ENCODE measurements at regions not wholly inside any gene's neighbourhood (a gene's known extent, or its start where the extent isn't known, plus 50 kb on each side); places are given as distances from the start of the nearest gene placed in this dataset.
"Not testable (repeated sequence)": the region's sequence is repeated elsewhere in the genome, so short reads cannot be mapped to it uniquely, and the experiment has no call there.

GRCh38 chr2:83196225-83196624, 1262.9 kb downstream of the SUCLG1 start:
- Histone ChIP-seq H3K36me3 (ENCODE audit: insufficient read depth, low read length) (no peaks in the 10 kb centered on the region), H3K9me3 (ENCODE audit: control insufficient read depth, insufficient read depth, low read length) (no peaks in the 10 kb centered on the region), H3K9ac (ENCODE audit: low read depth, low read length) (no peak overlapping the region), H3K4me1 (ENCODE audit: insufficient read depth, low read length) (no peaks in the 10 kb centered on the region; the same call in 1 of the 2 replicates)

DNA sequence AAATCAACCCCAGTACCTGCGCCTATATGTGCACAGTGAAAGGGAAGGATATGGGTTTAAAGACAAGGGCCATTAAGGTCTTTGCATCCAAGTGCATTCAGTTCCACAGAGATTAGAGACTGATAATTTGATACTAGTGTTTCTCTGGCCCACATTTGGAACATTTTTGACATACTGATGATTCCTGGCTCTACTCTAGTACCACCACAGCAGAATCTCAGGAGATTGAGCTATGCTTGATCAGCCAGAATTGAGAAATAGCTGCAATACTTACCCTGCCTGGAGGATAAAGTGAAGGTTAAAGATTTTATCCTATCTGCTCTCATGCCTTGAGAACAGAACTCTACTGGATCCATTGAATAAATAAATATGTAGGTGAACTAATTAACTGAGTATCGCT, 1267.8 kb downstream of the SUCLG1 start:
- H3K9me3 ChIP-seq (ENCODE audit: control insufficient read depth, insufficient read depth, low read length): no peaks in the 10 kb centered on the region

DNA sequence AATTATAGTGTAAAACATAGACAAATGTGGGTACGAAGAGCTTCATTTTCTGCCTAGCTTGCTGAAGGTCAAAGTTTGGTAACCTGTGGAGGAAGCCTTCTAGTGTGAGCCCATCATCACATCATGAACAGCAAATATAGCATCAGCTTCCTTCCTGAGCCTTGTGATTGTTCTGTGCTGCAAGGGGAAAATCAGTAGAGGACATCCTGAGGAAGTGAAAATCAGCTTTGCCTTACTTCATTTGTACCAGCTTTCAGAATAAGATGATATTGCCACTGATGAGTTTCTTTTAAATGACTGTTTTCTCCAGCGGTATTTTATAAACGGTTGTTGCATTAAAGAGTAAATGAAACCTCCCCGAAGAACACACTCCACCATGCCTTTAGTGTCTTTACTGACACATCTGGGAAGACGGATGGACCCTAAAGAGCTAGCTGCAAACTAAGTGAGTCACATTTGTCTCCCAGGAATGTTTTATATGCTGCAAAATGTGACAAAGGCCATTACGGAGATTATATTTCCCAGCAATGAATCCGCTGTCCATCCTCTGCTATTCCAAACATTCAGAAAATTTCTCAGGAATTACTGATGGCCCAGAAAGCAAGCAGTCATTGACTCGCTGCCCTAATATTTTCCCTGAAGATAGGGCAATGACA, 1272.8 kb downstream of the SUCLG1 start:
- Histone ChIP-seq H3K9me3 (ENCODE audit: control insufficient read depth, insufficient read depth, low read length) (no peaks in the 10 kb centered on the region), H3K4me1 (ENCODE audit: insufficient read depth, low read length) (no peaks in the 10 kb centered on the region), H3K36me3 (ENCODE audit: insufficient read depth, low read length) (no peaks in the 10 kb centered on the region), H3K9ac (ENCODE audit: low read depth, low read length) (no peak overlapping the region)

More for the DNA sequence above, 1267.8 kb downstream of the SUCLG1 start:
- Histone ChIP-seq H3K36me3 (ENCODE audit: insufficient read depth, low read length) (no peaks in the 10 kb centered on the region), H3K4me1 (ENCODE audit: insufficient read depth, low read length) (no peaks in the 10 kb centered on the region), H3K9ac (ENCODE audit: low read depth, low read length) (no peak overlapping the region)

DNA sequence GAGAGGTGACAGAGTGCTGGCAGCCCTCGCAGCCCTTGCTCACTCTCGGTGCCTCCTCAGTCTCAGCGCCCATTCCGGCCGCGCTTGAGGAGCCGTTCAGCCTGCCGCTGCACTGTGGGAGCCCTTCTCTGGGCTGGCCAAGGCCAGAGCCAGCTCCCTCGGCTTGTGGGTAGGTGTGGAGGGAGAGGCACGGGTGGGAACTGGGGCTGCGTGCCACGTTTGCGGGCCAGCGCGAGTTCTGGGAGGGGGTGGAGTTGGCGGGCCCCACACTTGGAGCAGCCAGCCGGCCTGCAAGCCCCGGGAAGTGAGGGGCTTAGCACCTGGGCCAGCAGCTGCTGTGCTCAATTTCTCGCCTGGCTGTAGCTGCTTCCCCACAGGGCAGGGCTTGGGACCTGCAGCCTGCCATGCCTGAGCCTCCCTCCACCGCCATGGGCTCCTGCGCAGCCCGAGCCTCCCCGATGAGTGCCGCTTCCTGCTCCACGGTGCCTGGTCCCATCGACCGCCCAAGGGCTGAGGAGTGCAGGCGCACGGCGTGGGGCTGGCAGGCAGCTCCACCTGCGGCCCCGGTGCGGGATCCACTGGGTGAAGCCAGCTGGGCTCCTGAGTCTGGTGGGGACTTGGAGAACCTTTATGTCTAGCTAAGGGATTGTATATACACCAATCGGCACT, 1278.1 kb downstream of the SUCLG1 start:
- H3K9me3 ChIP-seq (ENCODE audit: control insufficient read depth, insufficient read depth, low read length); H3K4me1 ChIP-seq (ENCODE audit: insufficient read depth, low read length); H3K9ac ChIP-seq (ENCODE audit: low read depth, low read length); H3K36me3 ChIP-seq (ENCODE audit: insufficient read depth, low read length): not testable (repeated sequence)

- Histone ChIP-seq H3K9me3 (ENCODE audit: control insufficient read depth, insufficient read depth, low read length) (no peaks in the 10 kb centered on the region), H3K4me1 (ENCODE audit: insufficient read depth, low read length) (no peaks in the 10 kb centered on the region), H3K9ac (ENCODE audit: low read depth, low read length) (no peak overlapping the region), H3K36me3 (ENCODE audit: insufficient read depth, low read length) (no peaks in the 10 kb centered on the region)
These were observed 1282.5 kb downstream of the SUCLG1 start for GRCh38 chr2:83176539-83176938.

- Histone ChIP-seq H3K4me1 (ENCODE audit: insufficient read depth, low read length) (no peaks in the 10 kb centered on the region), H3K9me3 (ENCODE audit: control insufficient read depth, insufficient read depth, low read length) (no peaks in the 10 kb centered on the region), H3K9ac (ENCODE audit: low read depth, low read length) (no peak overlapping the region), H3K36me3 (ENCODE audit: insufficient read depth, low read length) (no peaks in the 10 kb centered on the region)
These were observed 1286.2 kb downstream of the SUCLG1 start for GRCh38 chr2:83172841-83173240.

DNA sequence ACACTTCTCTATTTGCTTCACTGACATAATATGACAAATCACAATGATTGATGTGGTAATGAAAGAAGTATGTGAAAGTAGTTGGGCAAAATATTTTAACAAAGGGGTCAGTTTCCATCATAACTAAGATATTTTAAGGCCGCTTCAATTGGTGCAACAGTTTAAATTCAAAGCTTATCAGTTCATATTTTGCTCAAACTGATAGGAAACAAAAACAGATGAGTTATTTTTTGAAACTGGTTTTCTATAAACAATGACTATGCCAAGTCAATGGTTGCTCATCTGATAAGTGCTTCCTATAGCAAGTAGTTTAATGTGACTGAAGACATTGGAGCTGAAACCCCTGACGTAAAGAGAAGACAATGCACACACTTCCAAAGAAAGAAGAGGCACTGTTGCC, 1290.7 kb downstream of the SUCLG1 start:
- H3K9ac ChIP-seq (ENCODE audit: low read depth, low read length): no peak overlapping the region
- H3K4me1 ChIP-seq (ENCODE audit: insufficient read depth, low read length): no peaks in the 10 kb centered on the region
- H3K36me3 ChIP-seq (ENCODE audit: insufficient read depth, low read length): no peaks in the 10 kb centered on the region
- H3K9me3 ChIP-seq (ENCODE audit: control insufficient read depth, insufficient read depth, low read length): no peaks in the 10 kb centered on the region

GRCh38 chr2:83162421-83162820, 1296.7 kb downstream of the SUCLG1 start:
- Histone ChIP-seq H3K9ac (ENCODE audit: low read depth, low read length) (no peak overlapping the region), H3K9me3 (ENCODE audit: control insufficient read depth, insufficient read depth, low read length) (no peaks in the 10 kb centered on the region), H3K36me3 (ENCODE audit: insufficient read depth, low read length) (no peaks in the 10 kb centered on the region), H3K4me1 (ENCODE audit: insufficient read depth, low read length) (no peaks in the 10 kb centered on the region)

DNA sequence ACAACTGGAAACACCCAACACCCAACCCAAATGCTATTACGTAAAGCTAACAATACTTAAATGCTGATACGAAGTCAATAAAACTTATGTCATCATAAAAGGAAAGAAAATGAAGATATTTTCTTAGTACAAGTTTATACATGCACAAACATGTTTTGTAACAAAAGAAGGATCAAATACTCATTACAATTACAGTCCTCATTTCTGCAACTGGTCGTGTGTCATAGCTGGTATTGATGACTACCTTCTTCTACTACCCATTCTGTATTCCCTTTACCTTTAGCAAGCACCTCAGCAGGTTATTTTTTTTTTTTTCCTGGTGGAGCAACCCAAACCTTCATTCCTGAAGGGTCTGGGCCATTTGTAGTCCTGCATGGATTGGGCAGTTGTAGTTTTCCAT, 1298.5 kb downstream of the SUCLG1 start:
- Histone ChIP-seq H3K9me3 (ENCODE audit: control insufficient read depth, insufficient read depth, low read length) (no peaks in the 10 kb centered on the region), H3K4me1 (ENCODE audit: insufficient read depth, low read length) (no peaks in the 10 kb centered on the region), H3K36me3 (ENCODE audit: insufficient read depth, low read length) (no peaks in the 10 kb centered on the region), H3K9ac (ENCODE audit: low read depth, low read length) (no peak overlapping the region)

- Histone ChIP-seq H3K36me3 (ENCODE audit: insufficient read depth, low read length) (no peaks in the 10 kb centered on the region), H3K9me3 (ENCODE audit: control insufficient read depth, insufficient read depth, low read length) (no peaks in the 10 kb centered on the region), H3K4me1 (ENCODE audit: insufficient read depth, low read length) (no peaks in the 10 kb centered on the region)
These were observed 1303.3 kb downstream of the SUCLG1 start for GRCh38 chr2:83155826-83156225.

GRCh38 chr2:83143946-83144345, 1315.1 kb downstream of the SUCLG1 start:
- no peaks in the 10 kb centered on the region for H3K4me1 ChIP-seq (ENCODE audit: insufficient read depth, low read length)
- H3K9me3 ChIP-seq (ENCODE audit: control insufficient read depth, insufficient read depth, low read length): peaks cover 3% of the 10 kb centered on the region; the same call in 1 of the 2 replicates
- no peak overlapping the region for H3K9ac ChIP-seq (ENCODE audit: low read depth, low read length)
- no peaks in the 10 kb centered on the region for H3K36me3 ChIP-seq (ENCODE audit: insufficient read depth, low read length)

More at GRCh38 chr2:83155826-83156225, 1303.3 kb downstream of the SUCLG1 start:
- H3K9ac ChIP-seq (ENCODE audit: low read depth, low read length): no peak overlapping the region

DNA sequence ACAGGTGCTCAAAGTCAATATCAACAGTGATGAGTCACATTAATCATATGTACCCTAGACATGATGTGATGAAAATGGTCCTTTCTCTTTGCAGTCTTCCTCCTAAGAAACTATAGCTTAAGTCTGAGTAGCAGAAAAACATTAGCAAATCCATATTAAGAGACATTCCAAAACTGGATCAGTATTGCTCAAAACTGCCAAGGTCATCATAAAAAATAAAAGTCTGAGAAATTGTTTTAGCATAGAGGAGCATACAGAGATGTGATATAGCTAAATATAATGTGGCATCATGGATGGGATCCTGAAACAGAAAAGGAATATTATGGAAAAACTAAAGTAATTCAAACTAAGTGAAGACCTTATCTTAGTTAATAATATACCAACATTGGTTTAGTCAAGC, 1316.1 kb downstream of the SUCLG1 start:
- Histone ChIP-seq H3K36me3 (ENCODE audit: insufficient read depth, low read length) (no peaks in the 10 kb centered on the region), H3K4me1 (ENCODE audit: insufficient read depth, low read length) (no peaks in the 10 kb centered on the region), H3K9me3 (ENCODE audit: control insufficient read depth, insufficient read depth, low read length) (peaks cover 3% of the 10 kb centered on the region; the same call in 1 of the 2 replicates), H3K9ac (ENCODE audit: low read depth, low read length) (no peak overlapping the region)

DNA sequence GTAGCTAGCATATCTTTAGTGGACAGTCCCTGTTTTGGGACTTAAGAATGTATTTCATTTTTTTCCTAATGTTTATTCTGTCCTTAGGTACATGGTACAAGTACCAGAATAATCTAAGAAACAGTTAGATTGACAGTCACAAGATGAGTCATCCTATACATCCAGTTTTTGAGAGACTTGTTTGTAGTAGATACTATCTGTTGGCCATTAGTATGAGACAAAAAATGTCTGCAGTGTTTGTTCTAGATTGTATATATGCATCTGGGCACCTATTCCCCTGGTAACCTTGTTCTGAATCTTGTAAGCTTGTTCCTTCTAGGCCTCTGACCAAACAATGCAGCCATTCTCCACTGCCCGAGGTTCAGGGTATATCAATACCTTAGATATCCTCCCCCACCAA, 1343.5 kb downstream of the SUCLG1 start:
- Histone ChIP-seq H3K36me3 (ENCODE audit: insufficient read depth, low read length) (no peaks in the 10 kb centered on the region), H3K4me1 (ENCODE audit: insufficient read depth, low read length) (no peaks in the 10 kb centered on the region), H3K9me3 (ENCODE audit: control insufficient read depth, insufficient read depth, low read length) (no peaks in the 10 kb centered on the region), H3K9ac (ENCODE audit: low read depth, low read length) (no peak overlapping the region)

DNA sequence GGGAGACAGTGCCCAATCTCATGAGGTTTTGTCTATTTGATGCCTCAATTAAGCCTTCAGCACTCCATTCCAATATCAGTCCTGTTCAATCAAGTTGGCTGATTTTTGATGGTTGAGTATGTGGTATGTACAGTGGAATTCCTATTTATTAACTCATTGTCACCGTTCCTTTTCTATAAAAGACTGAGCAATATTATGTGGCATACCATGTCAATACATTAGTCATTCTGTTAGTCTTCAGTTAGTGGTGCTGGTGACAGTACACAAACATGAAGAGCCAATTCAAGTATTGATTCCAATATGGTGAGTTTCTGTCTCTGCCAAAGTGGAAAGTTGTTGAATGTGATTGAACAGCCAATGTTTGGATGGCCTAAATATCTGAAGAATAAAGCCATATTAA, 1343.9 kb downstream of the SUCLG1 start:
- Histone ChIP-seq H3K36me3 (ENCODE audit: insufficient read depth, low read length) (no peaks in the 10 kb centered on the region), H3K9me3 (ENCODE audit: control insufficient read depth, insufficient read depth, low read length) (peaks cover 4% of the 10 kb centered on the region; the same call in 1 of the 2 replicates), H3K9ac (ENCODE audit: low read depth, low read length) (no peak overlapping the region), H3K4me1 (ENCODE audit: insufficient read depth, low read length) (no peaks in the 10 kb centered on the region)

DNA sequence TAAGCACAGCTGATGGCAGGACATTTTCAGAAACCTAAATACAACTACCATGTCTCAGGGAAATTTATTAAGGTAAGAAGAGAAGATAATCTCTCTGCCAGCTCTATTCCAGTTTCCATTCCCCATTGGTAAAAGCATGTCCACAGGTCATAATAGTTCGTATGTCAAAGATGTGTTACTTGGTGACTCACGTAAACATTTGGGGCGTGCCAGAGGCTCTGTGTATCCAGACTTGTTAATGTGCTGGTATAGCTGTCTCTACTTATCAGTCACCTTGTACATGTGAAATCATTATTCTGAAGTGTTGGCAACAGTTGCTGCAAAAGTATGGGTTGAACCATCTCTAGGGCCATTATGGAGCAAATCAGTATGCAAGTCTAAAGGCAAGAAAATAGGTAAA, 1345.1 kb downstream of the SUCLG1 start:
- no peaks in the 10 kb centered on the region for H3K4me1 ChIP-seq (ENCODE audit: insufficient read depth, low read length)
- no peaks in the 10 kb centered on the region for H3K36me3 ChIP-seq (ENCODE audit: insufficient read depth, low read length)
- H3K9me3 ChIP-seq (ENCODE audit: control insufficient read depth, insufficient read depth, low read length): peaks cover 9% of the 10 kb centered on the region; the same call in 1 of the 2 replicates
- H3K9ac ChIP-seq (ENCODE audit: low read depth, low read length): no peak overlapping the region
